HepG2 (cell line): ENCODE measurements at regions not wholly inside any gene's neighbourhood (a gene's known extent, or its start where the extent isn't known, plus 50 kb on each side); places are given as distances from the start of the nearest gene placed in this dataset.
"Not testable (repeated sequence)": the region's sequence is repeated elsewhere in the genome, so short reads cannot be mapped to it uniquely, and the experiment has no call there.

Experiments
- ATAC-seq: fragments of 200-7000 bp; cut with Tn5 transposase; 3 replicates; pipeline ENCODE4 v1.9.1; 2020; ENCODE audit warnings: mild to moderate bottlenecking, moderate library complexity
- BruUV-seq: library from RNA; stranded (reverse); fragments of 400-500 nt; replicated peaks from 2 replicates; lab custom pipeline; 2021; lab: Mats Ljungman, UMichigan
- CTCF ChIA-PET: fragments of 300-600 bp; formaldehyde crosslinking; extraction: SDS; loops from one replicate; lab custom pipeline; 2021; ENCODE audit warnings: low total read pairs, inconsistent platforms, low intra/inter-chr PET ratio; lab: Yijun Ruan, JAX
- POLR2A ChIA-PET: fragments of 350-600 bp; sonication (Branson Sonifier 250); formaldehyde crosslinking; loops from one replicate; lab custom pipeline; 2020; ENCODE audit warnings: antibody characterized with exemption, inconsistent platforms; lab: Yijun Ruan, JAX
- DNase-seq: peaks from one replicate; pipeline ENCODE4 v3.0.0-alpha.2; 2015; ENCODE audit warnings: low spot score
- FAIRE-seq: peaks from 3 replicates; lab custom pipeline; 2011; peaks lifted over from hg19 to GRCh38; lab: Jason Lieb, UNC
- H2AFZ ChIP-seq: one replicate; pipeline ENCODE4 v1.6.1; 2011; ENCODE audit warnings: low read length, inconsistent platforms
- H3K27ac ChIP-seq: fragments of 300-600 bp; 3 replicates; pipeline ENCODE4 v1.8.0; 2011; ENCODE audit warnings: mixed run types, mild to moderate bottlenecking, mixed read lengths, low read length, inconsistent platforms; ENCODE audit not compliant: insufficient read depth; ENCODE audit errors: extremely low read length
- H3K27me3 ChIP-seq, 2 experiments: fragments of 200-600 bp in 1 of 2; 2 replicates in 1 of 2; 3 replicates in 1 of 2; pipeline versions ENCODE4 v1.6.0 to v1.8.0; 2011; ENCODE audit warnings: low read length in 2 of 2, mild to moderate bottlenecking in 2 of 2, moderate library complexity in 2 of 2, inconsistent platforms in 1 of 2; ENCODE audit not compliant: insufficient read depth in 2 of 2, control insufficient read depth in 1 of 2
- H3K36me3 ChIP-seq, 2 experiments: fragments of 200-600 bp in 1 of 2; replicated peaks in 1 of 2; 2 replicates in 1 of 2; 3 replicates in 1 of 2; pipeline versions ENCODE4 v1.5.1 to v1.8.0; 2011; ENCODE audit warnings: low read length in 2 of 2, inconsistent platforms in 1 of 2; ENCODE audit not compliant: insufficient read depth in 2 of 2, control insufficient read depth in 1 of 2
- H3K4me1 ChIP-seq: 2 replicates; pipeline ENCODE4 v1.5.1; 2012; ENCODE audit warnings: low read length, inconsistent platforms; ENCODE audit not compliant: insufficient read depth
- H3K4me2 ChIP-seq: 2 replicates; pipeline ENCODE4 v1.6.0; 2011; ENCODE audit warnings: low read depth, low read length, inconsistent platforms
- H3K4me3 ChIP-seq, 3 experiments: fragments of 200-600 bp in 1 of 3; sonication (generic), shearing (Covaris generic) in 1 of 3; replicated peaks in 1 of 3; 2 replicates each; pipeline ENCODE4 v1.5.1; 2011 to 2016; ENCODE audit warnings: low read length in 3 of 3, inconsistent platforms in 2 of 3, low read depth in 2 of 3, mild to moderate bottlenecking in 2 of 3, control low read depth in 1 of 3, mixed read lengths in 1 of 3; ENCODE audit not compliant: insufficient read depth in 1 of 3
- H3K79me2 ChIP-seq: one replicate; pipeline ENCODE4 v1.6.1; 2011; ENCODE audit warnings: low read length, inconsistent platforms; ENCODE audit not compliant: insufficient read depth
- H3K9ac ChIP-seq: 2 replicates; pipeline ENCODE4 v1.6.0; 2011; ENCODE audit warnings: mild to moderate bottlenecking, low read depth, low read length, inconsistent platforms; ENCODE audit not compliant: insufficient read depth
- H3K9me3 ChIP-seq: 2 replicates; pipeline ENCODE4 v1.5.1; 2012; ENCODE audit warnings: mild to moderate bottlenecking, low read length
- H4K20me1 ChIP-seq: 2 replicates; pipeline ENCODE4 v1.6.0; 2011; ENCODE audit warnings: inconsistent platforms, mild to moderate bottlenecking, low read length, moderate library complexity; ENCODE audit not compliant: insufficient read depth
- ATRX ChIP-seq: sonication (generic); formaldehyde crosslinking; IDR thresholded peaks from 2 replicates; pipeline ENCODE4 v1.4.0; 2020; ENCODE audit warnings: missing genetic modification reagents, borderline replicate concordance
- CREB1 ChIP-seq, 2 experiments: fragments of 450-650 bp in 1 of 2; IDR thresholded peaks; 2 replicates each; pipeline ENCODE4 v1.6.1; 2016 to 2017; ENCODE audit warnings: control low read depth in 1 of 2, mild to moderate bottlenecking in 1 of 2, missing compliant biosample characterization in 1 of 2, missing genetic modification characterization in 1 of 2
- FOSL2 ChIP-seq: sonication (generic); formaldehyde crosslinking; IDR thresholded peaks from 2 replicates; pipeline ENCODE4 v1.4.0; 2020; ENCODE audit warnings: missing genetic modification reagents
- MLX ChIP-seq: IDR thresholded peaks from 2 replicates; pipeline ENCODE4 v1.6.1; 2016
- ZBTB38 ChIP-seq: sonication (generic); formaldehyde crosslinking; IDR thresholded peaks from 2 replicates; pipeline ENCODE4 v1.5.1; 2020; ENCODE audit warnings: mild to moderate bottlenecking, missing genetic modification reagents
- ZNF205 ChIP-seq: IDR thresholded peaks from 2 replicates; pipeline ENCODE4 v1.6.1; 2018; ENCODE audit warnings: missing biosample characterization, missing genetic modification reagents
- ZNF256 ChIP-seq: sonication (generic); formaldehyde crosslinking; conservative IDR thresholded peaks from 2 replicates; pipeline ENCODE4 v1.4.0; 2020; ENCODE audit warnings: missing genetic modification reagents
- ZNF329 ChIP-seq: sonication (generic); formaldehyde crosslinking; IDR thresholded peaks from 2 replicates; pipeline ENCODE4 v1.9.0; 2021; ENCODE audit warnings: low read depth, mild to moderate bottlenecking, missing genetic modification reagents
- ZNF501 ChIP-seq: sonication (generic); formaldehyde crosslinking; IDR thresholded peaks from 2 replicates; pipeline ENCODE4 v1.5.1; 2020; ENCODE audit warnings: mild to moderate bottlenecking, moderate library complexity, missing genetic modification reagents
- ZNF549 ChIP-seq: sonication (generic); formaldehyde crosslinking; IDR thresholded peaks from 2 replicates; pipeline ENCODE4 v1.5.0; 2020; ENCODE audit warnings: missing genetic modification reagents
- ZNF878 ChIP-seq: sonication (generic); formaldehyde crosslinking; IDR thresholded peaks from 2 replicates; pipeline ENCODE4 v1.8.1; 2023; ENCODE audit warnings: mild to moderate bottlenecking, missing genetic modification reagents, moderate library complexity
- WGBS: methylation state at CpG from one replicate; pipeline ENCODE4 v1.1.6; 2017; ENCODE audit warnings: low lambda C conversion rate; 5-methylcytosine and 5-hydroxymethylcytosine counted together
- in situ Hi-C: cut with HindIII; loops from 2 replicates; pipeline ENCODE4 v1.10.0; 2017; ENCODE audit warnings: low pct_unique_long_range_greater_than_20kb; ENCODE audit not compliant: extremely low pct_ligation_motif_present
- intact Hi-C: fragments of 100-400 bp; cut with micrococcal nuclease; formaldehyde crosslinking; loops from one replicate; pipeline ENCODE4 v1.10.0; 2022; ENCODE audit not compliant: unreplicated experiment

- H3K79me2 ChIP-seq; H3K27me3 ChIP-seq; H3K4me2 ChIP-seq; in situ Hi-C loops; H3K36me3 ChIP-seq; CTCF ChIA-PET; H3K9me3 ChIP-seq; H3K4me1 ChIP-seq; H2AFZ ChIP-seq; H3K4me3 ChIP-seq; ATAC-seq; FAIRE-seq; POLR2A ChIA-PET; H3K27ac ChIP-seq; BruUV-seq; H3K9ac ChIP-seq; H4K20me1 ChIP-seq; TF ChIP-seq CREB1 (CRISPR knock-in tag; IDR thresholded peaks at IDR 0.05): not testable (repeated sequence)
- TF ChIP-seq CREB1 (IDR thresholded peaks at IDR 0.05) = peak; percentile 59
- peak; percentile 49 for TF ChIP-seq FOSL2 (CRISPR knock-in tag)
- intact Hi-C loops = loop anchor here (10.0 kb wide), 1 partner anchor 842 kb away; no protein-coding TSS in a partner anchor
- WGBS = 5% methylated on average over 9 of the region's 9 CpGs
- DNase-seq = peak; percentile 7
Observed at GRCh38 chr3:71982506-71983258, 197.7 kb upstream of the PROK2 start.

- Histone ChIP-seq H3K9me3 (no peaks in the 10 kb centered on the region), H3K79me2 (no peaks in the 10 kb centered on the region), H4K20me1 (no peaks in the 10 kb centered on the region), H3K36me3 (no peaks in the 10 kb centered on the region), H3K9ac (no peak overlapping the region), H3K4me2 (no peak overlapping the region), H3K4me3 (no peak overlapping the region), H2AFZ (no peak overlapping the region), H3K4me1 (no peaks in the 10 kb centered on the region)
- DNase-seq = no peak
- in situ Hi-C loops (no loop called here), intact Hi-C loops (no loop called here)
- CTCF ChIA-PET = no interaction called here
- BruUV-seq = no TSS peak
- no peak for TF ChIP-seq ZNF878 (CRISPR knock-in tag)
- no peak for TF ChIP-seq ZNF205
- no peak for TF ChIP-seq MLX (CRISPR knock-in tag)
- TF ChIP-seq ZNF256 (CRISPR knock-in tag) = no peak
- no peak for TF ChIP-seq ATRX (CRISPR knock-in tag)
- TF ChIP-seq ZNF329 = no peak
- no peak for TF ChIP-seq ZNF549 (CRISPR knock-in tag)
- TF ChIP-seq ZNF501 (CRISPR knock-in tag) = no peak
- TF ChIP-seq ZBTB38 = no peak
- TF ChIP-seq, all 625 proteins: peak for 0
- Histone ChIP-seq H3K27ac (no peak overlapping the region), H3K27me3 (no peaks in the 10 kb centered on the region; a peak in 1 of 5 replicates)
- FAIRE-seq (no peak), ATAC-seq (no peak)
- POLR2A ChIA-PET = no interaction called here
- WGBS = 17% methylated on average over 3 of the region's 3 CpGs
Observed at GRCh38 chr3:71979175-71979574, 194.2 kb upstream of the PROK2 start.
